GM06990 (cell line): ENCODE measurements at regions not wholly inside any gene's neighbourhood (a gene's known extent, or its start where the extent isn't known, plus 50 kb on each side); places are given as distances from the start of the nearest gene placed in this dataset.

ENCODE experiments used
- DNase-seq: peaks from one replicate; pipeline ENCODE4 v3.0.0-alpha.2; 2011; ENCODE audit not compliant: insufficient read length; ENCODE audit errors: extremely low read depth
- H3K27me3 ChIP-seq: replicated peaks from 2 replicates; pipeline ENCODE4 v1.6.0; 2011; ENCODE audit warnings: low read length; ENCODE audit not compliant: control insufficient read depth, insufficient read depth
- H3K36me3 ChIP-seq: 2 replicates; pipeline ENCODE4 v1.5.1; 2011; ENCODE audit warnings: low read length; ENCODE audit not compliant: control insufficient read depth, insufficient read depth
- H3K4me3 ChIP-seq: replicated peaks from 2 replicates; pipeline ENCODE4 v1.5.1; 2011; ENCODE audit warnings: low read depth, mild to moderate bottlenecking, control low read depth, low read length
- TF ChIP-seq, protein P1 (sequence below): IDR thresholded peaks from 2 replicates; pipeline ENCODE4 v1.5.1; 2011; ENCODE audit warnings: low read length, control low read depth, mild to moderate bottlenecking, inconsistent platforms; ENCODE audit not compliant: insufficient read depth, poor library complexity, severe bottlenecking

DNA sequence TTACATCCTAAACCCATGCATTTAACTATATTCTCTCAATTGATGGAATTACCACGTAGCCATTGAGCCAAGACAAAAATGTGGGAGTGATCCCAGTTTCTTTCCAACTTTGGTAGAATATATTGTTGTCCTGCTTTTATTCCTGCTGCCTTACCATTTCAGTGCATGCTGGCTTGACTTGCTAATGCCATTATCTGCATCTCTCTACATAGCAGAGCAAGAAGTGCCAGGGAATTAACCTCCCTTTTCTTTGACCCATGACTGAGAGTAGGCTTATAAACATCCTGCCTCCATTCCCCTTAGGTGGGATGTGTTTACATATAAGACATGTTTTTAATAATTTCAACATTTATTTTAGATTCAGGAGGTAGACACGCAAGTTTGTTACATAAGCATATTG, 1153.4 kb downstream of the IGSF11 start:
- no peaks in the 10 kb centered on the region for H3K27me3 ChIP-seq
- H3K36me3 ChIP-seq: no peaks in the 10 kb centered on the region
- no peak for DNase-seq
- no peak overlapping the region for H3K4me3 ChIP-seq
- TF ChIP-seq, protein P1, sequence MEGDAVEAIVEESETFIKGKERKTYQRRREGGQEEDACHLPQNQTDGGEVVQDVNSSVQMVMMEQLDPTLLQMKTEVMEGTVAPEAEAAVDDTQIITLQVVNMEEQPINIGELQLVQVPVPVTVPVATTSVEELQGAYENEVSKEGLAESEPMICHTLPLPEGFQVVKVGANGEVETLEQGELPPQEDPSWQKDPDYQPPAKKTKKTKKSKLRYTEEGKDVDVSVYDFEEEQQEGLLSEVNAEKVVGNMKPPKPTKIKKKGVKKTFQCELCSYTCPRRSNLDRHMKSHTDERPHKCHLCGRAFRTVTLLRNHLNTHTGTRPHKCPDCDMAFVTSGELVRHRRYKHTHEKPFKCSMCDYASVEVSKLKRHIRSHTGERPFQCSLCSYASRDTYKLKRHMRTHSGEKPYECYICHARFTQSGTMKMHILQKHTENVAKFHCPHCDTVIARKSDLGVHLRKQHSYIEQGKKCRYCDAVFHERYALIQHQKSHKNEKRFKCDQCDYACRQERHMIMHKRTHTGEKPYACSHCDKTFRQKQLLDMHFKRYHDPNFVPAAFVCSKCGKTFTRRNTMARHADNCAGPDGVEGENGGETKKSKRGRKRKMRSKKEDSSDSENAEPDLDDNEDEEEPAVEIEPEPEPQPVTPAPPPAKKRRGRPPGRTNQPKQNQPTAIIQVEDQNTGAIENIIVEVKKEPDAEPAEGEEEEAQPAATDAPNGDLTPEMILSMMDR: no peak

DNA sequence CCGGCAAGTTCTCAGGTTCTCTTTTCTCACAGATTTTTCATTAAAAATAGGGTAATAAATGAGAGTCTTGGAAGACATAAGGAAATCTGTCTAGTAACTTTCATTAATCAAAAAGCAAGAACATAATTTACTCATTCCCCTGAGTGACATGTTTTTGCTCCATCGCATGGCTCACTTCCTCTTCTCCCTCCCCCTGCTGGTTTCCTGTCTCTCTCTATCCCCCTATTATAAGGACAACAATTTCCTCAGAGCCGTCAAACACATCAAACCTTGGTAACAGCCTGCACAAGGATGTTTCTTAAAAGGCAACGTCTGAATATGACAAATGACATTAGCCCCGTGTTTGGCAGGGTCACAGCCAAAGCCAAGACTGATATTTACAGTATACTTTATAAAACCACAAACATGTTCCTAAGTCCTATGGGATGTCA, 1149.6 kb downstream of the IGSF11 start:
- DNase-seq: peak; percentile 1
- H3K4me3 ChIP-seq: no peak overlapping the region
- TF ChIP-seq, protein P1: no peak
- no peaks in the 10 kb centered on the region for H3K27me3 ChIP-seq
- H3K36me3 ChIP-seq: no peaks in the 10 kb centered on the region

DNA sequence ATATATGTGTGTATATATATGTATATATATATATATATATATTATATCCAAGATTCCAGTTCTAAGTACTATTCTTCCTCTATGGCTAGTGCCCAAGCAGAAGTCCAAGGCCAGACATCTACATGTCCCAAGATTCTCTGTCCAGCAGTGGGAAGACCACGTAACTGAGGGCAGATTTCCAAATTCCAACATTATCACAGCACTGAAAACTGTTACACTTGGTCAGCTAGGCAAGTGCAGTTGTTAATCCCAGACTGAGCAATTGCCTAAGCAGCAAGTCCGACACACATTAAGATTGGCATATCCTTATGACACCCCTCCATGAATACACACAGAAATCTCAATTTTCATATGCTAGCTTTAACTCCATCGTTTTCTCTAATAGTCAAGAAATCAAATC, 1148.5 kb downstream of the IGSF11 start:
- Histone ChIP-seq H3K4me3 (no peak overlapping the region), H3K36me3 (no peaks in the 10 kb centered on the region), H3K27me3 (no peaks in the 10 kb centered on the region)
- DNase-seq: no peak
- TF ChIP-seq, protein P1: no peak

DNA sequence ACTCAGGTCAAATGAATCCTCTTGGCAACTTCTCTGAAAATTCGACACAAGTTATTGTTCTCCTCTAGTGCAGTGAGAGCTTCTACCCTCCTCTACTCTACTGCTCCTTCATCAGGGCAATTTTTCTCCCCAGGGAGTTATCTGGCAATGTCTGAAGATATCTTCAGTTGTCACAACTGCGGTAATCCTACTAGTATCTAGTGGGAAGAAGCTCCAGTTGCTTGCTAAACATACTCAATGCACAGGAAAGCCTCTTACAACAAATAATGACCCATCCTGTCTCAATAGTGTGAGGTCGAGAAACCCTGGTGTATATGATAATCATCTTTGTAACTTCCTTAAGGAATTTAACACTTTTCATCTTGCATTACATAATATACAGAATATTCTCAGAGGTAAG, 1147.6 kb downstream of the IGSF11 start:
- Histone ChIP-seq H3K36me3 (no peaks in the 10 kb centered on the region), H3K27me3 (no peaks in the 10 kb centered on the region), H3K4me3 (no peak overlapping the region)
- DNase-seq: no peak
- TF ChIP-seq, protein P1: no peak

DNA sequence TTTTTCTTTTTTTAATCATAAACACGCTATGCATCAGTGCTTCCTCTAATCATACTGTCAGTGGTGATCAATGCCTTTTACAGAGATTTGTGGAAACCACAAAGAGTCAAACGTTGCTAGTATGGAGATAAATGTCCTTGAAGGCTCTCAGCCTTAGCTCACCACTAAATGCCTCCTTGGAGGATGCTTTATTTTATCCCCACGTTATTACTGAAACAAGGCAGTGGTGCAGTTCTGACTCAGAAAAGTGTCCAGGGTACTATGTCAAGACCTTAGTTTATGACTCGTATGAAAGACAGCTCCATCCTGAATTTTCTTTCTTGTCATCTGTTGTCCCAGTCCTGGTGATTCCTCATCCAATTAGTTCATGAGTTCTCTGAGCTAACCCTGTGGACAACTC, 1146.7 kb downstream of the IGSF11 start:
- Histone ChIP-seq H3K4me3 (no peak overlapping the region), H3K36me3 (no peaks in the 10 kb centered on the region), H3K27me3 (no peaks in the 10 kb centered on the region)
- no peak for DNase-seq
- TF ChIP-seq, protein P1: no peak

DNA sequence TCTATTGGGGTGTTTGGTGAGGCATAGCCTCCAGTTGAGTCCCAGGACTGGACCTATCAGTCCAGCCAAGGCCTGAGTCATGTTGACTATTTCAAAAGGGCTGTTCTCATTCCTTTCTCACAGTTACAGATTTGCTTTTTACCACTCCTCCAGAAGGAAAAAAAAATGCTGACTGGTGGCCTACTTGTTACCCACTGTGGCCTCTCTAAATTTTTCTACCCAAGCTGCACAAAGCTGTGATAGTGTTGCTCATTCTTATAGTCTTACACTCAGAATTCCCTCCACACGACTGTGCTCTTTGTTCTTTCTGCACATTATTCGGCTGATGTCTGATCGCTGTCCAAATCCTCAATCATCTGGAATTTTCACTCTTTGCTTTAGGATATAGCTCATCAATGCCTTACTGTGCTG, 1142.2 kb downstream of the IGSF11 start:
- no peak overlapping the region for H3K4me3 ChIP-seq
- H3K36me3 ChIP-seq: no peaks in the 10 kb centered on the region
- TF ChIP-seq, protein P1: no peak
- no peaks in the 10 kb centered on the region for H3K27me3 ChIP-seq
- DNase-seq: no peak
